ENCODE measurements at regions not wholly inside any gene's neighbourhood (a gene's known extent, or its start where the extent isn't known, plus 50 kb on each side); places are given as distances from the start of the nearest gene placed in this dataset.

DNA sequence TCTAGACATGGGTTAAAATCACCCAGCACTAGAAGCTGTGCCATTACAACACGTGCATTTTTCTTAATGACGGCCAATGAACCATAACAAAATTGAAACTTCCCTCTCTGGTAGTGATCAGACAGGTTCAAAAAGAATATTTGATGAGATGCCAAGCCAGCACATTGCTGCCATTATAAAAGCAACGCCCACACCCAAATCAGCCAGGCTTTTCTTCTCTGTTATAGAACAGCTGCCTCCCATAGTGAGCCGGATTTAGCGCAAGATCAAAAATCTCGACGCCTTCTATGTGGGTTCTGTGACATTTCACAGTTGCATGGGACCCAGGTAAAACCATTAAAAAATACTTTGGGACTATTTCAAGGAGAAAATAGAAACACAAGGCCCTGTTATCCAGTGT is 1158.0 kb downstream of the EFNB2 start:
- no peak overlapping the region for H3K27ac ChIP-seq (ENCODE audit: low read length)
- H3K9me3 ChIP-seq (ENCODE audit: control insufficient read depth in 1 of 2, low read length in 2 of 2): no peaks in the 10 kb centered on the region
- H3K4me3 ChIP-seq (ENCODE audit: low read depth in 1 of 2, low read length in 2 of 2): no peak overlapping the region
- no peaks in the 10 kb centered on the region for H3K4me1 ChIP-seq (ENCODE audit: control insufficient read depth in 1 of 2, insufficient read depth in 2 of 2, low read length in 2 of 2)
- no peaks in the 10 kb centered on the region for H3K36me3 ChIP-seq (ENCODE audit: control insufficient read depth in 1 of 2, insufficient read depth in 2 of 2, low read length in 2 of 2)
- no peaks in the 10 kb centered on the region for H3K27me3 ChIP-seq (ENCODE audit: low read depth, low read length)

DNA sequence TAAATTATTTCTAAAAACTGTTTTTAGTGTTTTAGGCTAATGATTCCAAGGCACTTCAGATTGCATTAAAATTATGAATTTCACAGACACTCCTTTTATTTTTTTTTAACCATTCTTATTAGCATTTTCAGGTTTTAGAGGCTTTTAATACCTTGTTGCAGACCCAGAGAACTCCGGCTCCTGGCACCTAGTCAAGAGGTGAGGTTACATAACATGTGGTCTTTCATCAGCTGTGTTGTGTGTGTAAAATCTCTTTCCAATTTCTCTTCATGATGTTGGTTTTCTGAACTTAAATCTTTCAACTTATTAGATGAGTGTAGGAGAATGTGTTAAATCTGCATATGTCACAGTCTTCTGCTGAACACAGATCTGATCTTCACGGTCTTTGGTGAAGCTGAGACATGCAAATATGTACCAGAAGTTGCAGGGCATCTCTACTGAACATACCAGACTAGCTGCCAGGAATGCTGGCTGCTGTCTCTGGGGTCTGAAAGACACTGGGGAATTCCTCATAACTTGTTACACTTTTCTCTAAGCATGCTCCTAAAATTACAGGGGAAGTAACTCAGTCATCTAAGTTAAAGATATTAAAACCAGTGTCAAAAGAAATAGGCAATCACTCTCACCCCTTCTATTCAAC is 1165.3 kb downstream of the EFNB2 start:
- Histone ChIP-seq H3K36me3 (ENCODE audit: control insufficient read depth in 1 of 2, insufficient read depth in 2 of 2, low read length in 2 of 2) (no peaks in the 10 kb centered on the region), H3K27me3 (ENCODE audit: low read depth, low read length) (no peaks in the 10 kb centered on the region), H3K4me1 (ENCODE audit: control insufficient read depth in 1 of 2, insufficient read depth in 2 of 2, low read length in 2 of 2) (no peaks in the 10 kb centered on the region), H3K9me3 (ENCODE audit: control insufficient read depth in 1 of 2, low read length in 2 of 2) (peaks cover 0 to 4% of the 10 kb centered on the region in 2 donors), H3K4me3 (ENCODE audit: low read depth in 1 of 2, low read length in 2 of 2) (no peak overlapping the region), H3K27ac (ENCODE audit: low read length) (no peak overlapping the region)

DNA sequence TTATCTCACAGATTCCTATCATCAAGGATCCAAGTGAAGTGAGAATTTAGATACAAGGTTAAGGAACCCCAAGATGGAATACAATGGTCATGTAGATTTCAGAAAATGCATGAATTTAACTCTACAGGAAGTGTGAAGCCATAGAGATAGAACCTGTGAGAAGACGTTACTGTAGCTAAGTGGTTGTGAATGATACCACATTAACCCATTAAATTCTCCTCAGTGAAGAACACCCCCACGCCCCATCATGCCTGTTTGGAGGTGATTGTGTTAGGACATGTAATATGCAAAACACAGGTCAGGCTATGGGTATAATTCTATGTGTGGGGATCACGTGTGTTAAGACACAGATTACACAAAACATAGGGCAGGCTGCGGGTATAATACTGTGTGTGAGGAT is 1166.7 kb downstream of the EFNB2 start:
- H3K36me3 ChIP-seq (ENCODE audit: control insufficient read depth in 1 of 2, insufficient read depth in 2 of 2, low read length in 2 of 2): no peaks in the 10 kb centered on the region
- H3K27me3 ChIP-seq (ENCODE audit: low read depth, low read length): no peaks in the 10 kb centered on the region
- no peak overlapping the region for H3K4me3 ChIP-seq (ENCODE audit: low read depth in 1 of 2, low read length in 2 of 2)
- H3K9me3 ChIP-seq (ENCODE audit: control insufficient read depth in 1 of 2, low read length in 2 of 2): peaks cover 0 to 4% of the 10 kb centered on the region in 2 donors
- no peak overlapping the region for H3K27ac ChIP-seq (ENCODE audit: low read length)
- H3K4me1 ChIP-seq (ENCODE audit: control insufficient read depth in 1 of 2, insufficient read depth in 2 of 2, low read length in 2 of 2): no peaks in the 10 kb centered on the region

DNA sequence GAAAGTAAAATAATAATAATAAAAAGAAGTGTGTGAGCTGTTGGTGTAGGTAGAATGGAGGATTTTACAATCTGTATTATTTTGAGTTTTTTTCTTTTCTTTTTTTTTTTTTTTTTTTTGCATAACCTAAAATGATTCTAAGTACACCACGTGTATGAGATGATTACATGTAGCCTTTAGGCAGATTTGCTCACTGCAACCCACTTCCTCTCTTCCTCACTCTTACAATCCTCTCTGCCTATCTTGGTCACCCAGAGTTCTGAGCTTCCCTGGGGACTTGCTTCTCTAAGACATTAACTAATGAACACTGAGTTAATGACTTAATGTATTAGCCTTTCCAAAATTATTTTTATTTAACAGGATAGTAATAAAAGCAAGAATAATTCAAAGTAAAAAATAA is 1169.6 kb downstream of the EFNB2 start:
- Histone ChIP-seq H3K27ac (ENCODE audit: low read length) (no peak overlapping the region), H3K4me3 (ENCODE audit: low read depth in 1 of 2, low read length in 2 of 2) (no peak overlapping the region), H3K27me3 (ENCODE audit: low read depth, low read length) (no peaks in the 10 kb centered on the region), H3K36me3 (ENCODE audit: control insufficient read depth in 1 of 2, insufficient read depth in 2 of 2, low read length in 2 of 2) (no peaks in the 10 kb centered on the region), H3K4me1 (ENCODE audit: control insufficient read depth in 1 of 2, insufficient read depth in 2 of 2, low read length in 2 of 2) (no peaks in the 10 kb centered on the region), H3K9me3 (ENCODE audit: control insufficient read depth in 1 of 2, low read length in 2 of 2) (no peaks in the 10 kb centered on the region)

DNA sequence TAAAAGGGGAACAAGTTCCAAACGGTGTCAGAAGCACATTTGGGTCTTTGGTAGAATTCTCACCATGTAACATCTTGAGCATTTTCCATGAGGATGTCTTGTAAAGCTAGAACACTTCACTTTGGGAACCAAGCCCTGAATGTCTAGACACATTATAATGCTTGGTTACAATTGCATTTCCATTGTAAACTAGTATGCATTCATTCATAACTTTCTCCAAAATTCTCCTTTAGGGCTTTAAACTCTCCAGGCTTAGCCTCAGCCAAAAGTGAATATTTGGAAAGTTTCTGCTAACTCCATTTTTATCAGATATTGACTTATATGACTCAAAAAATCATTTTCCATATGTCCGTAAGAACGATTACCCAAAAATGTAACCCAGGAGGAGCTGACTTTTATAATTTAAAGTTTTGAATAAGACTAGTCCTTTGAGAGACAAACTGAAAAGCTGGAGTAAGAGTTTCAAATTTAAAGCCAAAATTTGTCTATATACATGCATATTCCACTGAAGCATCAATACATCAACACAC is 1170.4 kb downstream of the EFNB2 start:
- H3K27ac ChIP-seq (ENCODE audit: low read length): no peak overlapping the region
- no peaks in the 10 kb centered on the region for H3K4me1 ChIP-seq (ENCODE audit: control insufficient read depth in 1 of 2, insufficient read depth in 2 of 2, low read length in 2 of 2)
- no peaks in the 10 kb centered on the region for H3K36me3 ChIP-seq (ENCODE audit: control insufficient read depth in 1 of 2, insufficient read depth in 2 of 2, low read length in 2 of 2)

DNA sequence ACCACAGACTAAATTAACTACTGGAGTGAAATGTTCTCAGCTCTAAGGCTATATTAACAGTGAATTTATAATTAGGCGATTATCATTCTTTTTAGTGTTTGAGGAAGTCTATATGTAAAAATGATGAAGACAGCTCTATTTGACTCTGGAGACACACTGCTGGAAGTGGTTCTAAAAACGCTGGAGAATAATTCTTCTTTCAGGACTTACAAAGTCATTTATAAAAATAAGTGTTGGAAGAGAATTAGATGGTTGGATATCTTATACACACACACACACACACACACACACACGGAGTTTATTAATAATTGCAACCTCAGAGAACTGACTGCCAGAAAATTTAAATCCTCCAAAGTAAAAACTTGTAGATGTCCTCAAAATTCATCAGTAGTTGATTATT is 1171.3 kb downstream of the EFNB2 start:
- H3K27me3 ChIP-seq (ENCODE audit: low read depth, low read length): no peaks in the 10 kb centered on the region
- H3K4me1 ChIP-seq (ENCODE audit: control insufficient read depth in 1 of 2, insufficient read depth in 2 of 2, low read length in 2 of 2): no peaks in the 10 kb centered on the region
- H3K4me3 ChIP-seq (ENCODE audit: low read depth in 1 of 2, low read length in 2 of 2): no peak overlapping the region
- no peaks in the 10 kb centered on the region for H3K36me3 ChIP-seq (ENCODE audit: control insufficient read depth in 1 of 2, insufficient read depth in 2 of 2, low read length in 2 of 2)
- H3K27ac ChIP-seq (ENCODE audit: low read length): no peak overlapping the region
- H3K9me3 ChIP-seq (ENCODE audit: control insufficient read depth in 1 of 2, low read length in 2 of 2): no peaks in the 10 kb centered on the region

More for the DNA sequence above, 1170.4 kb downstream of the EFNB2 start:
- no peak overlapping the region for H3K4me3 ChIP-seq (ENCODE audit: low read depth in 1 of 2, low read length in 2 of 2)
- no peaks in the 10 kb centered on the region for H3K27me3 ChIP-seq (ENCODE audit: low read depth, low read length)
- no peaks in the 10 kb centered on the region for H3K9me3 ChIP-seq (ENCODE audit: control insufficient read depth in 1 of 2, low read length in 2 of 2)

DNA sequence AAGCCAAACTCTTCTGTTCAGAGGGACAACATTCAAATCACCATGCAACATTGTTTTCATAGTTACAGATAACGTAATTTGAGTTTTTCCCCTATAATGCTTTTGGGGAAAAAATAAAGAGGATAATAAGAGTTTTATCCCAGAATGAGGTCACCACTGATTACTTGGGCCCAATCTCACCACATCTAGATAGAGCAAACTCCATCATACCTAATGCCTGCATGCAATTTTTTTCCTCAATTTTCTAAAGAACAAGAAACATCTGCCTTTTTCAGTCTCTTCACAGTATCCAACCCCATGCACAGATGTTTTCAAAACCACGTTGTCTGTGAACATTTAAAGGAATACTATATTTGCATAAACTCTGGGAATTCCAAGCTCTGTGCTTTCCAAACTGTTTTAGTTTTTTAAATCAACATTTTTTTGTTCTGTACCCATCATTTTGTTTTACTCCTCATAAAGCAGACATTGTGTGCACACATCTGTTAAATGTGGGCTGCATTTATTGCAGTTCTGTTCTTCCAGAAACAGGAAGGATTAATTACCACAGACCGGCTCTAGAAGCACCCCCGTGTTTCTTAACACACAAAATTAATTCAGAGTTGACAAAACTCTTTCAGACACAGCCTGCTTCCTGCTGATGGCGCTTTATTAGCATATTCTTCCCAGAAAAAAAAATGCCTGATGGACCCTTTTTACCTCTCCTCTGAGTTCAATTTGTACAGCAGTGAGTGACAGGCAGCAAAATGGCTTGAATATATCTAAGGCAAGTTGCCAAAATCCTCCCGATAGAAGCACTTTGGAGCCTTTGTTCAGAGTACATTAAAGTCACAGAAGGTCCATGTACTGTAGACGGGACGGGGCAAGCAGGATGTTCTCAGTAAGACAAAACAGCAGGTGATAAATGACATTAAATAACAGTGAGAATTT is 1171.9 kb downstream of the EFNB2 start:
- Histone ChIP-seq H3K4me1 (ENCODE audit: control insufficient read depth in 1 of 2, insufficient read depth in 2 of 2, low read length in 2 of 2) (no peaks in the 10 kb centered on the region), H3K4me3 (ENCODE audit: low read depth in 1 of 2, low read length in 2 of 2) (no peak overlapping the region), H3K36me3 (ENCODE audit: control insufficient read depth in 1 of 2, insufficient read depth in 2 of 2, low read length in 2 of 2) (no peaks in the 10 kb centered on the region), H3K27ac (ENCODE audit: low read length) (no peak overlapping the region), H3K27me3 (ENCODE audit: low read depth, low read length) (no peaks in the 10 kb centered on the region), H3K9me3 (ENCODE audit: control insufficient read depth in 1 of 2, low read length in 2 of 2) (no peaks in the 10 kb centered on the region)

DNA sequence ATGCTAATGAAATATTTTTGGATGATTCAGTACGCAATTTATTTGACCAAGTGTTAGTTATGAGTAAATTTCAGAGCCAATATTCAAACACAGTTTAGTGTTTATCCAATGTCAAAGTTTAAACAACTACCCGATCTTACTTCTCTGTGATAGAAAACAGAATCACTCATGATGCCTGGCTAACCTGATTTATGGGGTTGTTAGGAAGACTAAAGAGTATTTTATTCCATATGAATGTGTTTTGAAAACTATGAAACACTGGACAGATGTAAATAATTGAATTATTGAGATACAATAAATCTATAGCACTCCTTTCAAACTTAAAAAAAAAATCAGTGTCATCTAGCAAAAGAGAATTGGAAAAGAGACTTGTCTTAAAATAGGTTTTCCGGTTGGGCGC is 1181.8 kb downstream of the EFNB2 start:
- Histone ChIP-seq H3K36me3 (ENCODE audit: control insufficient read depth in 1 of 2, insufficient read depth in 2 of 2, low read length in 2 of 2) (no peaks in the 10 kb centered on the region), H3K9me3 (ENCODE audit: control insufficient read depth in 1 of 2, low read length in 2 of 2) (no peaks in the 10 kb centered on the region), H3K27ac (ENCODE audit: low read length) (no peak overlapping the region), H3K4me1 (ENCODE audit: control insufficient read depth in 1 of 2, insufficient read depth in 2 of 2, low read length in 2 of 2) (no peaks in the 10 kb centered on the region), H3K27me3 (ENCODE audit: low read depth, low read length) (no peaks in the 10 kb centered on the region), H3K4me3 (ENCODE audit: low read depth in 1 of 2, low read length in 2 of 2) (no peak overlapping the region)

DNA sequence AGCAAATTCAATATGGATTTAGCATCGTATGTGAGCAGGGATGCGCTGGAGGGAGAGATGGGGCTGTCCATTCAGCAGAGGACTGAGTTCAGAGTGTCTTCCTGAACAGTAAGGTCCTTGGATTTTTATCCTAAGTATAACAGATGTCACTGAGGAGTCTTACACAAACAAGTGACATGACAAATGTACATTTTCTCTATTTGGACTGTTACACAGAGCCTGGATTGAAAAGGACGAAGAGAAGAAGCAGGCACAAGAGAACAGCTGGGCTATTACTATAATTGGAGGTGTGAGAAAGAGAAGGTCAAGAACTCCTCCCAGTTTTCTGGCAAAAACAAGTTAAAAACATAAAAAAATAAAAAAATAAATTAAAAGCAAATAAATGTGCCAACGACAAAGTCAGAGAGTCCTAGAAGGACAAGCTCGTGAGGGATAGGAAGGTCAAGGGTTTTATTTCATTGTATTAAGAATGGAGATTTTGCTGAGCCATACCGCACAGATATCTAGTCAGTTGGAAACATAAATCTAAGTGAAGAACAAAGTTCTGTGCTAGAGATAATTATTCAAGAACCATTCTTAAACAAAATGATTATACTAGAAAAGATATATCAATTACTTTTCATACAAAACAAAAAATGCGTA is 1186.3 kb downstream of the EFNB2 start:
- no peaks in the 10 kb centered on the region for H3K4me1 ChIP-seq (ENCODE audit: control insufficient read depth in 1 of 2, insufficient read depth in 2 of 2, low read length in 2 of 2)
- no peak overlapping the region for H3K27ac ChIP-seq (ENCODE audit: low read length)
- no peaks in the 10 kb centered on the region for H3K36me3 ChIP-seq (ENCODE audit: control insufficient read depth in 1 of 2, insufficient read depth in 2 of 2, low read length in 2 of 2)
- no peaks in the 10 kb centered on the region for H3K9me3 ChIP-seq (ENCODE audit: control insufficient read depth in 1 of 2, low read length in 2 of 2)
- no peak overlapping the region for H3K4me3 ChIP-seq (ENCODE audit: low read depth in 1 of 2, low read length in 2 of 2)
- no peaks in the 10 kb centered on the region for H3K27me3 ChIP-seq (ENCODE audit: low read depth, low read length)

DNA sequence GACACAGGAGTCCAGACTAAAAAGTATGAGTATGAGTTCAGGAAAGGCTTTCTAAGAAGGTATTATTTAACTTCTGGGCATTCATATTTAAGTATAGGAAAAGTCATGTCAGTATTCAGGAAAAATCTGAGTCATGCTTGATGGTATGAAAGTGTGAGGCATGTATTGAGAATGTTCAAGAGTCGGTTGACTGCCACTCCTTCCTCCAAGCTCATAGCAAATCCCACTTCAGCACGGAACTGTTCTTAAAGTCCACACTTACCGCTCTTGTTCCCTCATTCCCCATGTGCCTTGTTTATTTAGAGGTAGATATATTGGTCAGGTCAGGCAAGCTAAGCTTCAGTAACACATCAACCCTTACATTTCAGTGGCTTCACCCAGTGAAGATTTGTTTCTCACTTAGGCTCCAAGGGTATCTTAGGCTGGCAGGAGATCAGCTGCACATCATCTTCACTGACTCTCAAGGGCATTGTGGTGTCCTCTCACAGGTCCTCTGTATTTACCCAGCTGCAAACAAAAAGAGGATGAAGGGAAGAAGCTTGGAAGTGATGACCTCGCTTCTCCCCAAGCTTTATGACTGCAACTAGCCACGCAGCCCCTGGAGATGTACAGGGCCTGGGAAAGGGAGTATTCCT is 1189.2 kb downstream of the EFNB2 start:
- Histone ChIP-seq H3K27ac (ENCODE audit: low read length) (no peak overlapping the region), H3K36me3 (ENCODE audit: control insufficient read depth in 1 of 2, insufficient read depth in 2 of 2, low read length in 2 of 2) (no peaks in the 10 kb centered on the region), H3K27me3 (ENCODE audit: low read depth, low read length) (no peaks in the 10 kb centered on the region), H3K4me3 (ENCODE audit: low read depth in 1 of 2, low read length in 2 of 2) (no peak overlapping the region), H3K4me1 (ENCODE audit: control insufficient read depth in 1 of 2, insufficient read depth in 2 of 2, low read length in 2 of 2) (no peaks in the 10 kb centered on the region), H3K9me3 (ENCODE audit: control insufficient read depth in 1 of 2, low read length in 2 of 2) (no peaks in the 10 kb centered on the region)

DNA sequence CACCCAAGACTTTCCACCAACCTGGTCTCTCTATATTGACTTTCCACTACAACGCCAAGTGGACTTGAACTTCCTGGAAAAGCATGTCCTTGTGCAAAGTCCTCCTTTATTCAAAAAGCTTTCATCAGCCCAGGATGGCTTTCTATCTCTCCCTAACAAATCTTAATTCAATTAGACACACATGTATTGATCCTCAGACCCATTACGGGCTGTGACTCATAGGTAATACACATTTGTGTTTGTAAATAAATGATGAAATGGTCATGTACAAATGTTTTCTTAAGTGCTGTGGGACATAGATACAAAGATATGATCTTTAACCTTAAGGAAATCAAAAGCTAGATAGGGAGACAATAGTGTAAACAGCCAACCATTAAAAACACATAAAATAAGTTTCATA is 1189.7 kb downstream of the EFNB2 start:
- Histone ChIP-seq H3K27me3 (ENCODE audit: low read depth, low read length) (no peaks in the 10 kb centered on the region), H3K9me3 (ENCODE audit: control insufficient read depth in 1 of 2, low read length in 2 of 2) (no peaks in the 10 kb centered on the region), H3K36me3 (ENCODE audit: control insufficient read depth in 1 of 2, insufficient read depth in 2 of 2, low read length in 2 of 2) (no peaks in the 10 kb centered on the region), H3K4me3 (ENCODE audit: low read depth in 1 of 2, low read length in 2 of 2) (no peak overlapping the region), H3K4me1 (ENCODE audit: control insufficient read depth in 1 of 2, insufficient read depth in 2 of 2, low read length in 2 of 2) (no peaks in the 10 kb centered on the region), H3K27ac (ENCODE audit: low read length) (no peak overlapping the region)
